CD14-positive monocyte (primary cell): ENCODE measurements at regions not wholly inside any gene's neighbourhood (a gene's known extent, or its start where the extent isn't known, plus 50 kb on each side); places are given as distances from the start of the nearest gene placed in this dataset.

Experiments
- DNase-seq, 3 donors: peaks; one replicate each; pipeline ENCODE4 v3.0.0-alpha.2; 2011 to 2022
- H2AFZ ChIP-seq: 2 replicates; pipeline ENCODE4 v1.6.0; 2012; ENCODE audit warnings: mild to moderate bottlenecking, low read depth, low read length, inconsistent platforms; ENCODE audit not compliant: insufficient read depth, poor library complexity, severe bottlenecking
- H3K27ac ChIP-seq, 2 donors: 1 replicate in 1 of 2; 2 replicates in 1 of 2; pipeline ENCODE4 v1.5.1; 2012 to 2013; ENCODE audit warnings: low read length in 2 of 2, control low read depth in 1 of 2, inconsistent platforms in 1 of 2, low read depth in 1 of 2, mild to moderate bottlenecking in 1 of 2
- H3K27me3 ChIP-seq, 2 donors: one replicate each; pipeline versions ENCODE4 v1.6.0 to v1.6.1; 2011 to 2013; ENCODE audit warnings: low read length in 2 of 2; ENCODE audit not compliant: control insufficient read depth in 2 of 2, insufficient read depth in 2 of 2
- H3K36me3 ChIP-seq, 2 donors: replicated peaks in 1 of 2; 1 replicate in 1 of 2; 2 replicates in 1 of 2; pipeline versions ENCODE4 v1.5.1 to v1.6.1; 2012 to 2013; ENCODE audit warnings: low read length in 2 of 2, control low read depth in 1 of 2, inconsistent platforms in 1 of 2, mild to moderate bottlenecking in 1 of 2; ENCODE audit not compliant: insufficient read depth in 2 of 2, control insufficient read depth in 1 of 2
- H3K4me1 ChIP-seq, 2 donors: 1 replicate in 1 of 2; 2 replicates in 1 of 2; pipeline versions ENCODE4 v1.5.1 to v1.6.1; 2012 to 2013; ENCODE audit warnings: low read length in 2 of 2, control low read depth in 1 of 2, inconsistent platforms in 1 of 2, mild to moderate bottlenecking in 1 of 2, moderate library complexity in 1 of 2; ENCODE audit not compliant: insufficient read depth in 2 of 2, control insufficient read depth in 1 of 2
- H3K4me2 ChIP-seq: replicated peaks from 2 replicates; pipeline ENCODE3; 2012; ENCODE audit warnings: low read length, moderate library complexity, mild to moderate bottlenecking; ENCODE audit not compliant: poor library complexity, severe bottlenecking; ENCODE audit errors: extremely low read depth
- H3K4me3 ChIP-seq, 3 experiments: fragments of 200-600 bp in 1 of 3; sonication (generic) in 1 of 3; replicated peaks in 1 of 3; 1 replicate in 2 of 3; 2 replicates in 1 of 3; pipeline ENCODE4 v1.5.1; 2011 to 2013; ENCODE audit warnings: low read length in 3 of 3, mild to moderate bottlenecking in 3 of 3, control low read depth in 2 of 3, low read depth in 2 of 3, inconsistent platforms in 1 of 3, moderate library complexity in 1 of 3
- H3K79me2 ChIP-seq: 2 replicates; pipeline ENCODE4 v1.6.0; 2012; ENCODE audit warnings: mild to moderate bottlenecking, control low read depth, inconsistent platforms, low read length, moderate library complexity; ENCODE audit not compliant: insufficient read depth
- H3K9ac ChIP-seq: 2 replicates; pipeline ENCODE4 v1.6.0; 2017; ENCODE audit warnings: low read length, mild to moderate bottlenecking; ENCODE audit not compliant: insufficient read depth, poor library complexity, severe bottlenecking
- H3K9me3 ChIP-seq, 2 donors: replicated peaks in 1 of 2; 1 replicate in 1 of 2; 2 replicates in 1 of 2; pipeline versions ENCODE4 v1.5.1 to v1.6.1; 2012 to 2013; ENCODE audit warnings: low read length in 2 of 2, control low read depth in 1 of 2; ENCODE audit not compliant: control insufficient read depth in 1 of 2, insufficient read depth in 1 of 2
- H4K20me1 ChIP-seq: 2 replicates; pipeline ENCODE4 v1.6.0; 2012; ENCODE audit warnings: mild to moderate bottlenecking, low read length, control low read depth, moderate library complexity; ENCODE audit not compliant: insufficient read depth
- H3K27ac Mint-ChIP-seq, 7 donors: one replicate each; pipeline ENCODE4 v1.8.0; 2020; ENCODE audit warnings: mild to moderate bottlenecking in 7 of 7, mixed read lengths in 7 of 7, moderate library complexity in 6 of 7, inconsistent platforms in 2 of 7
- H3K27me3 Mint-ChIP-seq, 3 donors: one replicate each; pipeline ENCODE4 v1.8.0; 2021 to 2022; ENCODE audit warnings: low read depth in 3 of 3, mild to moderate bottlenecking in 3 of 3, mixed read lengths in 3 of 3, moderate library complexity in 3 of 3, inconsistent platforms in 1 of 3
- H3K36me3 Mint-ChIP-seq, 2 donors: one replicate each; pipeline ENCODE4 v1.8.0; 2020; ENCODE audit warnings: mixed read lengths in 2 of 2, inconsistent platforms in 1 of 2, mild to moderate bottlenecking in 1 of 2
- H3K4me1 Mint-ChIP-seq: one replicate; pipeline ENCODE4 v1.8.0; 2020; ENCODE audit warnings: mild to moderate bottlenecking, mixed read lengths
- H3K4me3 Mint-ChIP-seq, 2 donors: one replicate each; pipeline ENCODE4 v1.8.0; 2020; ENCODE audit warnings: mild to moderate bottlenecking in 2 of 2, mixed read lengths in 2 of 2, moderate library complexity in 1 of 2
- H3K9me3 Mint-ChIP-seq, 7 donors: one replicate each; pipeline ENCODE4 v1.8.0; 2020 to 2022; ENCODE audit warnings: mixed read lengths in 7 of 7, mild to moderate bottlenecking in 6 of 7, moderate library complexity in 6 of 7, inconsistent platforms in 2 of 7
- CTCF ChIP-seq: fragments of 200-600 bp; IDR thresholded peaks from one replicate; pipeline ENCODE4 v1.8.0; 2022; ENCODE audit warnings: antibody characterized with exemption, mild to moderate bottlenecking
- WGBS: methylation state at CpG from one replicate; pipeline ENCODE4 v1.1.5; 2013; ENCODE audit warnings: missing lambda C conversion rate; ENCODE audit not compliant: insufficient coverage; 5-methylcytosine and 5-hydroxymethylcytosine counted together
- intact Hi-C, 2 donors: fragments of 100-400 bp; cut with micrococcal nuclease; formaldehyde crosslinking; loops; one replicate each; pipeline versions ENCODE4 v1.15.0 to v1.15.1; 2023

DNA sequence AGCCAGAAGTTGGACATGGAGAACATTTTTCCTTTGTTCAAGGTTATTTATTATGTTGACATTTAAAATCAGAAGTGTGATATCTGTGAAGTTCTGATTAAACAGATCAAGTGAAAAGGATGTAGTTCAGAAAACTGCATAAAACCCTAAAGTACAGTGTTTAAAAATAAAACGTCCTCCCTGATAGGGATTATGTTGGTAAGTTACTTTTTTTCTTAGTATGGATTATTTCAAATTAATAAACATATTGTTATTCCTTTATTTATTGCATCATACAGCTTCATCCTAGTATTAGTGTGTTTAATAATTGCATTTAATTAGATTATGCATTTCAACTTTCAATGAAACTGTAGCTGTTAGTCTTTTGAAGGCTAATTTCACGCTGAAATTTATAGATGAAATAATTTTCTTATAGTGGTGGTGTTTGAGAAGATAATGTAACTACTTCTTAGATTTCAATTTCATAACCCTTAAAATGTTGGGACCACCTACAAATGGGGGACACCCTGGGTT, 157.9 kb upstream of the DMRT1 start:
- H4K20me1 ChIP-seq, result no peaks in the 10 kb centered on the region
- no peak overlapping the region for H3K27ac Mint-ChIP-seq
- H3K9me3 Mint-ChIP-seq, result peaks cover 0 to 2% (median 0%) of the 10 kb centered on the region in 7 donors
- DNase-seq, result no peak
- no peak for TF ChIP-seq CTCF
- H3K27me3 ChIP-seq, result no peaks in the 10 kb centered on the region
- H3K36me3 ChIP-seq, result no peaks in the 10 kb centered on the region
- no peak overlapping the region for H3K4me2 ChIP-seq
- H3K4me3 ChIP-seq, result no peak overlapping the region
- no peak overlapping the region for H3K27ac ChIP-seq
- H3K27me3 Mint-ChIP-seq, result peaks cover 0 to 5% (median 1%) of the 10 kb centered on the region in 3 donors
- no peaks in the 10 kb centered on the region for H3K79me2 ChIP-seq
- WGBS, result no CpG with 5 or more reads among the region's 2 CpGs
- intact Hi-C loops, result loop anchor here (2.0 to 10.0 kb wide), 2 partner anchors 23 to 59 kb away; no protein-coding TSS in a partner anchor
- H3K36me3 Mint-ChIP-seq, result no peaks in the 10 kb centered on the region
- no peaks in the 10 kb centered on the region for H3K4me1 ChIP-seq
- H3K4me3 Mint-ChIP-seq, result no peak overlapping the region
- no peak overlapping the region for H3K9ac ChIP-seq
- no peaks in the 10 kb centered on the region for H3K9me3 ChIP-seq
- H2AFZ ChIP-seq, result no peak overlapping the region
- peaks cover 9% of the 10 kb centered on the region for H3K4me1 Mint-ChIP-seq

DNA sequence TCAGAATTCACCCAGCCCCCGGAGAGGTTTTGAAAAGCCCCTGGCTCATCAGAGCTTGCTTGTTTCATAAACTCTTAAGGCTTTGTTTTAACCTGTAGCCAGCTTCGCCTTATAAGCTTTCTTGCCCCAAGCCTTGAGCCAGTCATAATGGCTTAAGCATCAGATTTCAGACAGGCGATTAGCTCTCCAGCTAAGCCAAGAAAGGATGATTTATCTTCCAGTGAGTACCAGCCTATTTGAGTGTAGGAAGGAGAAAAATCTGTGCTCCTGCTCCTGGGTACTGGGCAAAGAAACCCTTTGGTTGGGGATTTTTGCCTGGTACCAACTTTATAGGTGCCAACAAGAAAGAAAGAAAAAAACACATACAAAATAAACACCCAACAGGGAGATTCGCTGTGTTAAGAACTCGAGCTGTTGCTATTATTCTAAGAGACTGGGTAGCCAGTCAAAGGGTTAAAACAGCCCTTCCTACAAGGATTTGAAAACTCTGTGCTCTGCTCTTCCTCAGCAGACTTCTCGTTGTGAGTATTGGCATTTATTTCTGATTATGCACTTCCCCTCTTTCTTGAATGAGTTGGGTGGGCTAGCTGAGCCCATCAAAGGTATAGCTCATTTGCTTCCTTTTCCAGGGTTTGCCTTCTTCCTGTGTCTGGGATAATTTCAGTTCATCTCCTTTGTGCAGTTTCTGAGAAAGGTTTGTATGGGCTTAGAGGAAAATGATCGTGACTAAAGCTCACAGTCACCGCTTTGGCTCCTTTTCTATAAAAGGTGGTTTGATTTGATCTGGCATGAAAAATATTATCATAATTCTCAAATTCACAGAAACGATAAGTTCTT, 157.2 kb upstream of the DMRT1 start:
- Histone ChIP-seq H2AFZ (no peak overlapping the region), H3K36me3 (no peaks in the 10 kb centered on the region), H4K20me1 (no peaks in the 10 kb centered on the region), H3K4me2 (no peak overlapping the region), H3K9me3 (no peaks in the 10 kb centered on the region), H3K27ac (no peak overlapping the region), H3K9ac (no peak overlapping the region), H3K4me1 (no peaks in the 10 kb centered on the region), H3K27me3 (no peaks in the 10 kb centered on the region), H3K79me2 (no peaks in the 10 kb centered on the region), H3K4me3 (no peak overlapping the region)
- no peak for DNase-seq
- Mint-ChIP-seq H3K36me3 (no peaks in the 10 kb centered on the region), H3K4me1 (peaks cover 9% of the 10 kb centered on the region), H3K9me3 (peaks cover 0 to 2% (median 0%) of the 10 kb centered on the region in 7 donors), H3K27ac (no peak overlapping the region), H3K4me3 (no peak overlapping the region), H3K27me3 (peaks cover 0 to 5% (median 0%) of the 10 kb centered on the region in 3 donors)
- WGBS, result 100% methylated on average over 3 of the region's 9 CpGs
- TF ChIP-seq CTCF, result no peak
- intact Hi-C loops, result loop anchor here (2.0 to 10.0 kb wide), 2 partner anchors 23 to 59 kb away; no protein-coding TSS in a partner anchor
